ENCODE measurements at regions not wholly inside any gene's neighbourhood (a gene's known extent, or its start where the extent isn't known, plus 50 kb on each side); places are given as distances from the start of the nearest gene placed in this dataset.

DNA sequence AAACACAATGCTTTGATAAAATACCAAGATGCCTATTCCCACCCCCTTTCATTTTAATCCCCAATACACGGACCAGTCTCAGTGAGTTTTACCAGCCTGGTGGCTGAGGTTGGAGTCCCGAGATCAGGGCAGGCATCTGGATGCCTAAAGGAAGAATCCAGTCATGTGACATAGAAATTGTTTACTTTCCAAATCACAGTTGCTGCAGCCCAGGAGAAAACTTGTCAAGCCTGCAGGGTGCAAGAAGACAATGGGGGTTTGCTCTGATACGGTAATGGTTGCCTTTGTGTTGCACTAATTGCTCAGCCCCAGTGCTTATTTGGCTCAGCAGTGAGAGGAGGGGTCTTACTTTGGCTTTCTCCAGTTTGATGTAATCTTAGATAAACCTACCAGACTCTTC is 308.5 kb upstream of the POU3F2 start:
- DNase-seq: no peak
- TF ChIP-seq, protein P1, sequence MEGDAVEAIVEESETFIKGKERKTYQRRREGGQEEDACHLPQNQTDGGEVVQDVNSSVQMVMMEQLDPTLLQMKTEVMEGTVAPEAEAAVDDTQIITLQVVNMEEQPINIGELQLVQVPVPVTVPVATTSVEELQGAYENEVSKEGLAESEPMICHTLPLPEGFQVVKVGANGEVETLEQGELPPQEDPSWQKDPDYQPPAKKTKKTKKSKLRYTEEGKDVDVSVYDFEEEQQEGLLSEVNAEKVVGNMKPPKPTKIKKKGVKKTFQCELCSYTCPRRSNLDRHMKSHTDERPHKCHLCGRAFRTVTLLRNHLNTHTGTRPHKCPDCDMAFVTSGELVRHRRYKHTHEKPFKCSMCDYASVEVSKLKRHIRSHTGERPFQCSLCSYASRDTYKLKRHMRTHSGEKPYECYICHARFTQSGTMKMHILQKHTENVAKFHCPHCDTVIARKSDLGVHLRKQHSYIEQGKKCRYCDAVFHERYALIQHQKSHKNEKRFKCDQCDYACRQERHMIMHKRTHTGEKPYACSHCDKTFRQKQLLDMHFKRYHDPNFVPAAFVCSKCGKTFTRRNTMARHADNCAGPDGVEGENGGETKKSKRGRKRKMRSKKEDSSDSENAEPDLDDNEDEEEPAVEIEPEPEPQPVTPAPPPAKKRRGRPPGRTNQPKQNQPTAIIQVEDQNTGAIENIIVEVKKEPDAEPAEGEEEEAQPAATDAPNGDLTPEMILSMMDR (IDR thresholded peaks at IDR 0.05; ENCODE audit: unreplicated experiment): no peak
- Mint-ChIP-seq H3K4me1 (ENCODE audit: low read depth, unreplicated experiment) (no peaks in the 10 kb centered on the region), H3K27ac (ENCODE audit: unreplicated experiment) (no peak overlapping the region), H3K4me3 (ENCODE audit: low read depth, unreplicated experiment) (no peak overlapping the region), H3K27me3 (ENCODE audit: unreplicated experiment) (no peaks in the 10 kb centered on the region), H3K36me3 (ENCODE audit: insufficient read depth, unreplicated experiment) (no peaks in the 10 kb centered on the region), H3K9me3 (ENCODE audit: low read depth, unreplicated experiment) (peaks cover 2% of the 10 kb centered on the region)
- intact Hi-C loops (cut with micrococcal nuclease; ENCODE audit: unreplicated experiment): no loop called here
- CTCF ChIA-PET: no interaction called here
- BruUV-seq (replicated peaks): no TSS peak

DNA sequence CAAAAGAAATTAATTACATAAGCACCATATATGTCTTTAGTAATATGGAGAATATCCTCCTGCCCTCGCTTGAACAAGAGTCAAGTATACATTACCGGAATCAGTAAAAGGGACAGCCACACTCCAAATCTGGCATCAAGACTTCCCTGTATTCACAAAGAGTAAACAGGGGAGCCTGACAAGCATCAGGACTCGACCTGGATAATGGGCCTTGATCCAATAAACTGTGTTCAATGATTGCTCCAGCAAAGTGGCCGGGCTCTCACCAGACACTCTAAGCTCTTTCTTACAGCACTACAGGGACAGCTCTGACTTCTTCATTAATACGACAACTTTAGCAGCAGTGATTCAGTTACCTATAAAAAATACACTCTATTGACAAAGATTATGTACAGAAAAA is 307.9 kb upstream of the POU3F2 start:
- Mint-ChIP-seq H3K9me3 (ENCODE audit: low read depth, unreplicated experiment) (peaks cover 2% of the 10 kb centered on the region), H3K4me1 (ENCODE audit: low read depth, unreplicated experiment) (no peaks in the 10 kb centered on the region), H3K36me3 (ENCODE audit: insufficient read depth, unreplicated experiment) (no peaks in the 10 kb centered on the region), H3K27ac (ENCODE audit: unreplicated experiment) (no peak overlapping the region), H3K27me3 (ENCODE audit: unreplicated experiment) (no peaks in the 10 kb centered on the region), H3K4me3 (ENCODE audit: low read depth, unreplicated experiment) (no peak overlapping the region)
- no peak for DNase-seq
- BruUV-seq (replicated peaks): no TSS peak
- CTCF ChIA-PET: no interaction called here
- TF ChIP-seq, protein P1 (IDR thresholded peaks at IDR 0.05; ENCODE audit: unreplicated experiment): no peak
- intact Hi-C loops (cut with micrococcal nuclease; ENCODE audit: unreplicated experiment): no loop called here

DNA sequence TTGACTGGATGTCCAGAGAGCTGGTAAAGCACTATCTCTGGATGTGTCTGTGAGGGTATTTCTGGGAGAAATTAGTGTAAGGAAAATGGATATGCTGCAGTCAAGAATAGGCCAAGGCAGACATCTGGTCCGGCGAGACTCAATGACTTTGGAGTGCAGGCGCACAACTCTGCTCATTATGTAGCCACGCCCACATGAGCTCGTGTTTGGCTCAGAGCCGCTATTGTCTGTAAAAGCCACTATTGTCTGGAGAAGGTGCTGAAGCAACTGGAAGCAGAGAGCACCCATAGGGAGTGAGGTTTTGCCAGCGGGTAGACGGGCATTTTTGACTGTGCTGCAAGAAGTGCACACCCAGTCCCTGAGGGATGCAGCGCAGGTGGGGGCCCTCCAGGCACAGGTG is 305.0 kb upstream of the POU3F2 start:
- CTCF ChIA-PET: interaction anchor here (0.5 kb wide), 1 partner anchor 247 kb away, joined by 3 read pairs; no protein-coding TSS in a partner anchor
- intact Hi-C loops (cut with micrococcal nuclease; ENCODE audit: unreplicated experiment): no loop called here
- BruUV-seq (replicated peaks): no TSS peak

DNA sequence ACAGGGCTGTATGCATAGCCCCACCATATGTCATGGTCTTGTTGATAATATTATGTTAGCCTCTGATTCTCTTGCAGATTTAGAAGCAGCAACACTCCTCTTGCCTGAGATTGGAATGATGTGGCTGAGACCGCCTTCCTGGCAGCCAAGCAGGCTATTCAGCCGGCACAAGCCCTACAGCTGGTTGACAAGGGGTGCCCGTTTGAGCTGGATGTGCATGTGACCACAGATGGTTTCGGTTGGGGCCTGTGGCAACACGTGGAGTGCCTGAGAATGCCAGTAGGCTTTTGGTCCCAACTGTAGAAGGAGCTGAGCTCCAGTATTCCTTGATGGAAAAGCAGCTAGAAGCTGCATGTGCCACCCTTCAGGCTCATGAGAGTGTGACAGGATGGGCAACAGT is 303.6 kb upstream of the POU3F2 start:
- no peak overlapping the region for H3K27ac Mint-ChIP-seq (ENCODE audit: unreplicated experiment)
- H3K4me3 Mint-ChIP-seq (ENCODE audit: low read depth, unreplicated experiment): no peak overlapping the region
- BruUV-seq (replicated peaks): no TSS peak
- H3K4me1 Mint-ChIP-seq (ENCODE audit: low read depth, unreplicated experiment): no peaks in the 10 kb centered on the region
- no peaks in the 10 kb centered on the region for H3K9me3 Mint-ChIP-seq (ENCODE audit: low read depth, unreplicated experiment)
- no peak for DNase-seq
- no peaks in the 10 kb centered on the region for H3K27me3 Mint-ChIP-seq (ENCODE audit: unreplicated experiment)
- CTCF ChIA-PET: no interaction called here
- no peaks in the 10 kb centered on the region for H3K36me3 Mint-ChIP-seq (ENCODE audit: insufficient read depth, unreplicated experiment)
- intact Hi-C loops (cut with micrococcal nuclease; ENCODE audit: unreplicated experiment): loop anchor here (10.0 kb wide), 1 partner anchor 826 kb away; no protein-coding TSS in a partner anchor
- TF ChIP-seq, protein P1 (IDR thresholded peaks at IDR 0.05; ENCODE audit: unreplicated experiment): no peak

More for the DNA sequence above, 305.0 kb upstream of the POU3F2 start:
- no peak for DNase-seq
- H3K4me1 Mint-ChIP-seq (ENCODE audit: low read depth, unreplicated experiment): no peaks in the 10 kb centered on the region
- H3K36me3 Mint-ChIP-seq (ENCODE audit: insufficient read depth, unreplicated experiment): no peaks in the 10 kb centered on the region
- TF ChIP-seq, protein P1 (IDR thresholded peaks at IDR 0.05; ENCODE audit: unreplicated experiment): no peak
- H3K4me3 Mint-ChIP-seq (ENCODE audit: low read depth, unreplicated experiment): no peak overlapping the region
- no peak overlapping the region for H3K27ac Mint-ChIP-seq (ENCODE audit: unreplicated experiment)
- no peaks in the 10 kb centered on the region for H3K27me3 Mint-ChIP-seq (ENCODE audit: unreplicated experiment)
- H3K9me3 Mint-ChIP-seq (ENCODE audit: low read depth, unreplicated experiment): no peaks in the 10 kb centered on the region

All from Calu3 (cell line).